HepG2 (cell line): ENCODE measurements at regions not wholly inside any gene's neighbourhood (a gene's known extent, or its start where the extent isn't known, plus 50 kb on each side); places are given as distances from the start of the nearest gene placed in this dataset.
"Not testable (repeated sequence)": the region's sequence is repeated elsewhere in the genome, so short reads cannot be mapped to it uniquely, and the experiment has no call there.

Experiments
- ATF1 ChIP-seq: IDR thresholded peaks from 2 replicates; pipeline ENCODE4 v1.6.1; 2016; ENCODE audit warnings: mild to moderate bottlenecking, control low read depth
- EP300 ChIP-seq, 3 experiments: sonication (generic) in 1 of 3; formaldehyde crosslinking in 1 of 3; IDR thresholded peaks; 2 replicates each; pipeline versions ENCODE4 v1.5.1 to v1.6.1; 2011 to 2020; ENCODE audit warnings: low read depth in 2 of 3, low read length in 2 of 3, borderline replicate concordance in 1 of 3, improper control_type of control experiment in 1 of 3, mild to moderate bottlenecking in 1 of 3, missing genetic modification reagents in 1 of 3, moderate library complexity in 1 of 3
- GATA4 ChIP-seq: sonication (generic); IDR thresholded peaks from 2 replicates; pipeline ENCODE4 v1.6.1; 2016; ENCODE audit warnings: antibody characterized with exemption, low read depth, borderline replicate concordance
- GFI1 ChIP-seq: sonication (generic); formaldehyde crosslinking; IDR thresholded peaks from 2 replicates; pipeline ENCODE4 v1.5.0; 2020; ENCODE audit warnings: missing genetic modification reagents, mild to moderate bottlenecking, borderline replicate concordance
- KMT2B ChIP-seq: IDR thresholded peaks from 2 replicates; pipeline ENCODE4 v1.6.1; 2016; ENCODE audit warnings: missing genetic modification reagents, missing compliant biosample characterization
- MBD4 ChIP-seq: IDR thresholded peaks from 2 replicates; pipeline ENCODE4 v1.6.1; 2012; ENCODE audit warnings: low read length, inconsistent platforms, borderline replicate concordance
- MED8 ChIP-seq: sonication (generic); formaldehyde crosslinking; IDR thresholded peaks from 2 replicates; pipeline ENCODE4 v1.8.1; 2023; ENCODE audit warnings: mild to moderate bottlenecking, missing genetic modification reagents; ENCODE audit not compliant: insufficient replicate concordance
- SAP130 ChIP-seq: IDR thresholded peaks from 2 replicates; pipeline ENCODE4 v1.6.1; 2016; ENCODE audit warnings: low read depth
- SKI ChIP-seq: fragments of 450-650 bp; IDR thresholded peaks from one replicate; pipeline ENCODE4 v1.6.1; 2018; ENCODE audit warnings: mild to moderate bottlenecking; ENCODE audit not compliant: partially characterized antibody
- ZFP90 ChIP-seq: sonication (generic); formaldehyde crosslinking; IDR thresholded peaks from 2 replicates; pipeline ENCODE4 v1.8.0; 2022; ENCODE audit warnings: missing genetic modification reagents, mild to moderate bottlenecking, inconsistent platforms, borderline replicate concordance
- ZNF614 ChIP-seq: IDR thresholded peaks from 2 replicates; pipeline ENCODE4 v1.6.1; 2018; ENCODE audit warnings: missing biosample characterization, missing genetic modification reagents, inconsistent platforms, borderline replicate concordance
- ZNF670 ChIP-seq: sonication (generic); formaldehyde crosslinking; IDR thresholded peaks from 2 replicates; pipeline ENCODE4 v1.8.0; 2022; ENCODE audit warnings: mild to moderate bottlenecking, missing genetic modification reagents, borderline replicate concordance
- TF ChIP-seq, protein P1 (sequence below): IDR thresholded peaks from 2 replicates; pipeline ENCODE4 v1.6.1; 2016; ENCODE audit warnings: low read depth, missing genetic modification reagents, missing compliant biosample characterization
- TF ChIP-seq, protein P2 (sequence below): sonication (generic); formaldehyde crosslinking; IDR thresholded peaks from 2 replicates; pipeline ENCODE4 v1.8.1; 2022; ENCODE audit warnings: low read depth, mild to moderate bottlenecking, missing genetic modification reagents
- TF ChIP-seq, protein P3 (sequence below): sonication (generic); formaldehyde crosslinking; IDR thresholded peaks from 2 replicates; pipeline ENCODE4 v1.4.0; 2020; ENCODE audit warnings: low read depth, missing genetic modification reagents

DNA sequence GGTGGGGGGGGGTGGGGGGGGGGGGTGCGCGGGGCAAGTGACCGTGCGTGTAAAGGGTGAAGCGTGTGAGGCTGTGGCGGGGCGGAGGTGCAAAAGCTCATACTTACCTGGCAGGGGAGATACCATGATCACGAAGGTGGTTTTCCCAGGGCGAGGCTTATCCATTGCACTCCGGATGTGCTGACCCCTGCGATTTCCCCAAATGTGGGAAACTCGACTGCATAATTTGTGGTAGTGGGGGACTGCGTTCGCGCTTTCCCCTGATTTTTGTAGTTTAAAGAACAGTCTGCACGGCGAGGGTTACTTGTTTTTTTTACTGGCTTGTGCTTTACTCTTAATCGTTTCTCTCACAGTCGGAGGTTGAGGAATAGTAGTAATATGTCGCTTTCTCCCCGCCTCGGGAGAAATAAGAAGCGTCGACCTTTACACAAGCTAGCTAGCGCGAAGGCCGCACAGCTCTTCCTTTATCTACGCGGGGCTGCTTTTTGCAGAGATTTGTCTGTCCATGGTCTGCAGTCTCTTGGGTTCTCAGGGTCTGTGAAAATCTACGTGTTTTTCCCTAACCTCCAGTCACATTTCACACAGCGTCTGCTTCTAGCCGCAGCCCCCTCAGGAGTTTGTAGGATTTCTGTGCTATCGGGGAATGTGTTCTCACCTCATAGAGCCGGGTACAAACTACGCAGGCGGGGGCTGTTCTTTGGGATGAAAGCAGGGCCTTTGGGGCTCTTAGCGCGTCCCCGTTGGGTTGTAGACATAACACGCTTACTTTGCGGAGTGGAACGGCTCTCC lies 148.1 kb upstream of the NOTCH2NLA start (continued):
- TF ChIP-seq, protein P1, sequence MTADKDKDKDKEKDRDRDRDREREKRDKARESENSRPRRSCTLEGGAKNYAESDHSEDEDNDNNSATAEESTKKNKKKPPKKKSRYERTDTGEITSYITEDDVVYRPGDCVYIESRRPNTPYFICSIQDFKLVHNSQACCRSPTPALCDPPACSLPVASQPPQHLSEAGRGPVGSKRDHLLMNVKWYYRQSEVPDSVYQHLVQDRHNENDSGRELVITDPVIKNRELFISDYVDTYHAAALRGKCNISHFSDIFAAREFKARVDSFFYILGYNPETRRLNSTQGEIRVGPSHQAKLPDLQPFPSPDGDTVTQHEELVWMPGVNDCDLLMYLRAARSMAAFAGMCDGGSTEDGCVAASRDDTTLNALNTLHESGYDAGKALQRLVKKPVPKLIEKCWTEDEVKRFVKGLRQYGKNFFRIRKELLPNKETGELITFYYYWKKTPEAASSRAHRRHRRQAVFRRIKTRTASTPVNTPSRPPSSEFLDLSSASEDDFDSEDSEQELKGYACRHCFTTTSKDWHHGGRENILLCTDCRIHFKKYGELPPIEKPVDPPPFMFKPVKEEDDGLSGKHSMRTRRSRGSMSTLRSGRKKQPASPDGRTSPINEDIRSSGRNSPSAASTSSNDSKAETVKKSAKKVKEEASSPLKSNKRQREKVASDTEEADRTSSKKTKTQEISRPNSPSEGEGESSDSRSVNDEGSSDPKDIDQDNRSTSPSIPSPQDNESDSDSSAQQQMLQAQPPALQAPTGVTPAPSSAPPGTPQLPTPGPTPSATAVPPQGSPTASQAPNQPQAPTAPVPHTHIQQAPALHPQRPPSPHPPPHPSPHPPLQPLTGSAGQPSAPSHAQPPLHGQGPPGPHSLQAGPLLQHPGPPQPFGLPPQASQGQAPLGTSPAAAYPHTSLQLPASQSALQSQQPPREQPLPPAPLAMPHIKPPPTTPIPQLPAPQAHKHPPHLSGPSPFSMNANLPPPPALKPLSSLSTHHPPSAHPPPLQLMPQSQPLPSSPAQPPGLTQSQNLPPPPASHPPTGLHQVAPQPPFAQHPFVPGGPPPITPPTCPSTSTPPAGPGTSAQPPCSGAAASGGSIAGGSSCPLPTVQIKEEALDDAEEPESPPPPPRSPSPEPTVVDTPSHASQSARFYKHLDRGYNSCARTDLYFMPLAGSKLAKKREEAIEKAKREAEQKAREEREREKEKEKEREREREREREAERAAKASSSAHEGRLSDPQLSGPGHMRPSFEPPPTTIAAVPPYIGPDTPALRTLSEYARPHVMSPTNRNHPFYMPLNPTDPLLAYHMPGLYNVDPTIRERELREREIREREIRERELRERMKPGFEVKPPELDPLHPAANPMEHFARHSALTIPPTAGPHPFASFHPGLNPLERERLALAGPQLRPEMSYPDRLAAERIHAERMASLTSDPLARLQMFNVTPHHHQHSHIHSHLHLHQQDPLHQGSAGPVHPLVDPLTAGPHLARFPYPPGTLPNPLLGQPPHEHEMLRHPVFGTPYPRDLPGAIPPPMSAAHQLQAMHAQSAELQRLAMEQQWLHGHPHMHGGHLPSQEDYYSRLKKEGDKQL = 0 out of 2 replicates have a peak, but pooled peaks have one; percentile 38
- TF ChIP-seq ATF1 (CRISPR knock-in tag) = peak; percentile 35; the same call in 1 of the 2 replicates
- TF ChIP-seq EP300 (IDR thresholded peaks at IDR 0.05; ENCODE audit: low read depth in 2 of 2, low read length in 2 of 2) = not testable (repeated sequence)
- peak; percentile 40; the same call in 1 of the 2 replicates for TF ChIP-seq EP300 (CRISPR knock-in tag; IDR thresholded peaks at IDR 0.05; ENCODE audit: borderline replicate concordance)
- peak; percentile 26; the same call in 1 of the 2 replicates for TF ChIP-seq ZNF670
- peak; percentile 60 for TF ChIP-seq SAP130 (CRISPR knock-in tag)
- TF ChIP-seq SKI = peak; percentile 36
- peak; percentile 97 for TF ChIP-seq GATA4
- TF ChIP-seq, protein P2, sequence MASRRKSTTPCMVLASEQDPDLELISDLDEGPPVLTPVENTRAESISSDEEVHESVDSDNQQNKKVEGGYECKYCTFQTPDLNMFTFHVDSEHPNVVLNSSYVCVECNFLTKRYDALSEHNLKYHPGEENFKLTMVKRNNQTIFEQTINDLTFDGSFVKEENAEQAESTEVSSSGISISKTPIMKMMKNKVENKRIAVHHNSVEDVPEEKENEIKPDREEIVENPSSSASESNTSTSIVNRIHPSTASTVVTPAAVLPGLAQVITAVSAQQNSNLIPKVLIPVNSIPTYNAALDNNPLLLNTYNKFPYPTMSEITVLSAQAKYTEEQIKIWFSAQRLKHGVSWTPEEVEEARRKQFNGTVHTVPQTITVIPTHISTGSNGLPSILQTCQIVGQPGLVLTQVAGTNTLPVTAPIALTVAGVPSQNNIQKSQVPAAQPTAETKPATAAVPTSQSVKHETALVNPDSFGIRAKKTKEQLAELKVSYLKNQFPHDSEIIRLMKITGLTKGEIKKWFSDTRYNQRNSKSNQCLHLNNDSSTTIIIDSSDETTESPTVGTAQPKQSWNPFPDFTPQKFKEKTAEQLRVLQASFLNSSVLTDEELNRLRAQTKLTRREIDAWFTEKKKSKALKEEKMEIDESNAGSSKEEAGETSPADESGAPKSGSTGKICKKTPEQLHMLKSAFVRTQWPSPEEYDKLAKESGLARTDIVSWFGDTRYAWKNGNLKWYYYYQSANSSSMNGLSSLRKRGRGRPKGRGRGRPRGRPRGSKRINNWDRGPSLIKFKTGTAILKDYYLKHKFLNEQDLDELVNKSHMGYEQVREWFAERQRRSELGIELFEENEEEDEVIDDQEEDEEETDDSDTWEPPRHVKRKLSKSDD (CRISPR knock-in tag) = peak; percentile 63; the same call in 1 of the 2 replicates
- TF ChIP-seq ZFP90 (CRISPR knock-in tag) = peak; percentile 96
- peak; percentile 14; the same call in 1 of the 2 replicates for TF ChIP-seq KMT2B (CRISPR knock-in tag)
- 0 out of 2 replicates have a peak, but pooled peaks have one; percentile 50 for TF ChIP-seq GFI1 (CRISPR knock-in tag)
- peak; percentile 88 for TF ChIP-seq MED8 (CRISPR knock-in tag)
- TF ChIP-seq MBD4 = peak; percentile 79; the same call in 1 of the 2 replicates
- TF ChIP-seq, protein P3, sequence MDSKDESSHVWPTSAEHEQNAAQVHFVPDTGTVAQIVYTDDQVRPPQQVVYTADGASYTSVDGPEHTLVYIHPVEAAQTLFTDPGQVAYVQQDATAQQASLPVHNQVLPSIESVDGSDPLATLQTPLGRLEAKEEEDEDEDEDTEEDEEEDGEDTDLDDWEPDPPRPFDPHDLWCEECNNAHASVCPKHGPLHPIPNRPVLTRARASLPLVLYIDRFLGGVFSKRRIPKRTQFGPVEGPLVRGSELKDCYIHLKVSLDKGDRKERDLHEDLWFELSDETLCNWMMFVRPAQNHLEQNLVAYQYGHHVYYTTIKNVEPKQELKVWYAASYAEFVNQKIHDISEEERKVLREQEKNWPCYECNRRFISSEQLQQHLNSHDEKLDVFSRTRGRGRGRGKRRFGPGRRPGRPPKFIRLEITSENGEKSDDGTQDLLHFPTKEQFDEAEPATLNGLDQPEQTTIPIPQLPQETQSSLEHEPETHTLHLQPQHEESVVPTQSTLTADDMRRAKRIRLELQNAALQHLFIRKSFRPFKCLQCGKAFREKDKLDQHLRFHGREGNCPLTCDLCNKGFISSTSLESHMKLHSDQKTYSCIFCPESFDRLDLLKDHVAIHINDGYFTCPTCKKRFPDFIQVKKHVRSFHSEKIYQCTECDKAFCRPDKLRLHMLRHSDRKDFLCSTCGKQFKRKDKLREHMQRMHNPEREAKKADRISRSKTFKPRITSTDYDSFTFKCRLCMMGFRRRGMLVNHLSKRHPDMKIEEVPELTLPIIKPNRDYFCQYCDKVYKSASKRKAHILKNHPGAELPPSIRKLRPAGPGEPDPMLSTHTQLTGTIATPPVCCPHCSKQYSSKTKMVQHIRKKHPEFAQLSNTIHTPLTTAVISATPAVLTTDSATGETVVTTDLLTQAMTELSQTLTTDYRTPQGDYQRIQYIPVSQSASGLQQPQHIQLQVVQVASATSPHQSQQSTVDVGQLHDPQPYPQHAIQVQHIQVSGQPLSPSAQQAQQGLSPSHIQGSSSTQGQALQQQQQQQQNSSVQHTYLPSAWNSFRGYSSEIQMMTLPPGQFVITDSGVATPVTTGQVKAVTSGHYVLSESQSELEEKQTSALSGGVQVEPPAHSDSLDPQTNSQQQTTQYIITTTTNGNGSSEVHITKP (CRISPR knock-in tag) = peak; percentile 81; the same call in 1 of the 2 replicates
- TF ChIP-seq ZNF614 (CRISPR knock-in tag) = peak; percentile 18; the same call in 1 of the 2 replicates
